ENCODE measurements at regions not wholly inside any gene's neighbourhood (a gene's known extent, or its start where the extent isn't known, plus 50 kb on each side); places are given as distances from the start of the nearest gene placed in this dataset.

- ATAC-seq (ENCODE audit: low read depth in 2 of 2) (no peak), DNase-seq (no peak)
- H3K4me3 Mint-ChIP-seq = no peak overlapping the region
- Histone ChIP-seq H3K9me3 (ENCODE audit: control insufficient read depth in 2 of 2, low read length in 2 of 2) (no peaks in the 10 kb centered on the region), H3K4me1 (ENCODE audit: control insufficient read depth, insufficient read depth, low read length, poor library complexity, severe bottlenecking) (no peaks in the 10 kb centered on the region), H3K27me3 (ENCODE audit: control insufficient read depth, insufficient read depth, low read length) (no peaks in the 10 kb centered on the region), H3K27ac (ENCODE audit: insufficient read depth, low read length, poor library complexity, severe bottlenecking) (no peak overlapping the region), H3K4me3 (ENCODE audit: low read depth, low read length) (no peak overlapping the region), H3K36me3 (ENCODE audit: control insufficient read depth, insufficient read depth, low read length) (no peaks in the 10 kb centered on the region)
- no peaks in the 10 kb centered on the region for H3K4me1 Mint-ChIP-seq
- H3K27ac Mint-ChIP-seq = no peak overlapping the region
- H3K36me3 Mint-ChIP-seq = no peaks in the 10 kb centered on the region
- peaks cover 0 to 23% (median 4%) of the 10 kb centered on the region in 7 donors for H3K9me3 Mint-ChIP-seq
- no peaks in the 10 kb centered on the region for H3K27me3 Mint-ChIP-seq
These were observed 420.4 kb upstream of the ID4 start for GRCh38 chr6:19416811-19417210.

DNA sequence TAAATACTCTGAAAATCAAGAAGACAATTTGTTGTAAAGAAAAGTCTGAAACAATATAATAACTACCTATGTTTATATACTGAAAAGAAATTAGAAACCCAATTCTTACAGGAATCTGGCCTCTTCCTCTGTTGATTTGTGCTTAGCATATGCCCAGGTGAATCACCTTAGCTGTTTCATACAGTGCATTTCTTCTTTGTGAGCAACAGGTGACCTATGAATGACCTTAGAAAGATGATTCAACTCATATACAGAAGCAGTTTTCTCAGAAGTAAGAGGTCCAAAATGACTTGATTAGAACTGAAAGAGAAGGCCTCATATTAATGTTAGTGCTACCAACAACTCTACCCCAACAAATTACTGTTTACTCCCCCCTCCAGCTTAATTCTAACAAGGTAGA, 419.5 kb upstream of the ID4 start:
- no peak for DNase-seq
- Histone ChIP-seq H3K27ac (ENCODE audit: insufficient read depth, low read length, poor library complexity, severe bottlenecking) (no peak overlapping the region), H3K4me3 (ENCODE audit: low read depth, low read length) (no peak overlapping the region), H3K27me3 (ENCODE audit: control insufficient read depth, insufficient read depth, low read length) (no peaks in the 10 kb centered on the region), H3K4me1 (ENCODE audit: control insufficient read depth, insufficient read depth, low read length, poor library complexity, severe bottlenecking) (no peaks in the 10 kb centered on the region), H3K9me3 (ENCODE audit: control insufficient read depth in 2 of 2, low read length in 2 of 2) (no peaks in the 10 kb centered on the region), H3K36me3 (ENCODE audit: control insufficient read depth, insufficient read depth, low read length) (no peaks in the 10 kb centered on the region)
- Mint-ChIP-seq H3K27me3 (no peaks in the 10 kb centered on the region), H3K4me1 (no peaks in the 10 kb centered on the region), H3K9me3 (peaks cover 0 to 19% (median 4%) of the 10 kb centered on the region in 7 donors), H3K36me3 (no peaks in the 10 kb centered on the region), H3K27ac (no peak overlapping the region), H3K4me3 (no peak overlapping the region)
- ATAC-seq (ENCODE audit: low read depth in 2 of 2) = no peak

DNA sequence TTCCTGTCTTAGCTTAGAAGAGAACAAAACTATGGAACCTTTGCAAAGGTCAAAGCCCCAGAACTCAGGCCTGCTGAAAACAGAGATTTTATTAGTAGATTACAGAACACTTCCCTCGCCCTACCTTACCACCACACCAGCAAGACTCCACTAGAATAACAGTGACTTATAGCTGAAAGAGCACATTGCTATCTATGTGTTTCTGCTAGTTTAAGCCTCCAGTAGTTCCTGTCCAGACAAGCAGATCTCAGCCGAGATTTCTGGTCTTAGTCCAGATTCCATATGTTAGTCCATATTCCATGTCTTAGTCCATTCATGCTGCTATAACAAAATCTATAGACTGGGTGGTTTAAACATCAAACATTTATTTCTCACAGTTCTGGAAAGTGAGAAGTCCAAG, 412.3 kb upstream of the ID4 start:
- H3K27ac Mint-ChIP-seq = no peak overlapping the region
- Histone ChIP-seq H3K4me3 (ENCODE audit: low read depth, low read length) (no peak overlapping the region), H3K27me3 (ENCODE audit: control insufficient read depth, insufficient read depth, low read length) (no peaks in the 10 kb centered on the region), H3K27ac (ENCODE audit: insufficient read depth, low read length, poor library complexity, severe bottlenecking) (no peak overlapping the region), H3K9me3 (ENCODE audit: control insufficient read depth in 2 of 2, low read length in 2 of 2) (no peaks in the 10 kb centered on the region), H3K36me3 (ENCODE audit: control insufficient read depth, insufficient read depth, low read length) (no peaks in the 10 kb centered on the region), H3K4me1 (ENCODE audit: control insufficient read depth, insufficient read depth, low read length, poor library complexity, severe bottlenecking) (no peaks in the 10 kb centered on the region)
- H3K36me3 Mint-ChIP-seq = no peaks in the 10 kb centered on the region
- peaks cover 4 to 18% (median 5%) of the 10 kb centered on the region in 7 donors for H3K9me3 Mint-ChIP-seq
- no peak overlapping the region for H3K4me3 Mint-ChIP-seq
- ATAC-seq (ENCODE audit: low read depth in 2 of 2) (no peak), DNase-seq (no peak)
- H3K4me1 Mint-ChIP-seq = no peaks in the 10 kb centered on the region
- H3K27me3 Mint-ChIP-seq = no peaks in the 10 kb centered on the region

DNA sequence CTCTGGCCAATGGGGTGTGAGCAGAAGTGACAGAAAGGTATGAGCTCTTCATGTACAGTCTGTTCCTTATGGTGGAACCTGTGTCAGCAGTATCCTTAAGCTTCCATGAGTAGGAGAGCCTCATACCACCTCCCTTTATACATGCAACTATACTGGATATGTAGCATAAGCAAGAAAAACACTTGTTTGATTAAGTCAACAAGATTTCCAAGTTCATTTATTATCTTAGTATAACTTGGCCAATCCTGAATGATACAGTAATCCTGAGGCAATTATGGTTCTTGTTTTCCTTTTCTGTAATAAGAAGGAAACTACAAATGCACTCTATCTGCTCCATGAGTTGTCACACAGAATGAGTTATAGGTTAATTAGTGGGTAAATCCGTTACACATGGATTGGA, 409.6 kb upstream of the ID4 start:
- Histone ChIP-seq H3K36me3 (ENCODE audit: control insufficient read depth, insufficient read depth, low read length) (no peaks in the 10 kb centered on the region), H3K4me1 (ENCODE audit: control insufficient read depth, insufficient read depth, low read length, poor library complexity, severe bottlenecking) (no peaks in the 10 kb centered on the region), H3K9me3 (ENCODE audit: control insufficient read depth in 2 of 2, low read length in 2 of 2) (peaks cover 0 to 3% of the 10 kb centered on the region in 2 experiments), H3K4me3 (ENCODE audit: low read depth, low read length) (no peak overlapping the region), H3K27me3 (ENCODE audit: control insufficient read depth, insufficient read depth, low read length) (no peaks in the 10 kb centered on the region), H3K27ac (ENCODE audit: insufficient read depth, low read length, poor library complexity, severe bottlenecking) (no peak overlapping the region)
- Mint-ChIP-seq H3K36me3 (no peaks in the 10 kb centered on the region), H3K27me3 (no peaks in the 10 kb centered on the region), H3K4me3 (no peak overlapping the region), H3K4me1 (no peaks in the 10 kb centered on the region), H3K9me3 (peaks cover 0 to 11% (median 9%) of the 10 kb centered on the region in 7 donors), H3K27ac (no peak overlapping the region)
- no peak for ATAC-seq (ENCODE audit: low read depth in 2 of 2)
- no peak for DNase-seq

GRCh38 chr6:19432966-19433498, 404.1 kb upstream of the ID4 start:
- Mint-ChIP-seq H3K27me3 (no peaks in the 10 kb centered on the region), H3K4me3 (no peak overlapping the region), H3K4me1 (no peaks in the 10 kb centered on the region), H3K36me3 (no peaks in the 10 kb centered on the region), H3K9me3 (peaks cover 0 to 11% (median 8%) of the 10 kb centered on the region in 7 donors), H3K27ac (no peak overlapping the region)
- DNase-seq (no peak), ATAC-seq (ENCODE audit: low read depth in 2 of 2) (no peak)
- Histone ChIP-seq H3K27ac (ENCODE audit: insufficient read depth, low read length, poor library complexity, severe bottlenecking) (no peak overlapping the region), H3K9me3 (ENCODE audit: control insufficient read depth in 2 of 2, low read length in 2 of 2) (peaks cover 0 to 3% of the 10 kb centered on the region in 2 experiments), H3K36me3 (ENCODE audit: control insufficient read depth, insufficient read depth, low read length) (no peaks in the 10 kb centered on the region), H3K4me1 (ENCODE audit: control insufficient read depth, insufficient read depth, low read length, poor library complexity, severe bottlenecking) (no peaks in the 10 kb centered on the region), H3K4me3 (ENCODE audit: low read depth, low read length) (no peak overlapping the region), H3K27me3 (ENCODE audit: control insufficient read depth, insufficient read depth, low read length) (no peaks in the 10 kb centered on the region)

- no peak for ATAC-seq (ENCODE audit: low read depth in 2 of 2)
- Histone ChIP-seq H3K9me3 (ENCODE audit: control insufficient read depth in 2 of 2, low read length in 2 of 2) (peaks cover 0 to 3% of the 10 kb centered on the region in 2 experiments), H3K27me3 (ENCODE audit: control insufficient read depth, insufficient read depth, low read length) (no peaks in the 10 kb centered on the region), H3K27ac (ENCODE audit: insufficient read depth, low read length, poor library complexity, severe bottlenecking) (no peak overlapping the region), H3K4me3 (ENCODE audit: low read depth, low read length) (no peak overlapping the region), H3K4me1 (ENCODE audit: control insufficient read depth, insufficient read depth, low read length, poor library complexity, severe bottlenecking) (no peaks in the 10 kb centered on the region), H3K36me3 (ENCODE audit: control insufficient read depth, insufficient read depth, low read length) (no peaks in the 10 kb centered on the region)
- H3K27ac Mint-ChIP-seq = no peak overlapping the region
- no peak for DNase-seq
- peaks cover 0 to 11% (median 7%) of the 10 kb centered on the region in 7 donors for H3K9me3 Mint-ChIP-seq
- no peaks in the 10 kb centered on the region for H3K4me1 Mint-ChIP-seq
- H3K4me3 Mint-ChIP-seq = no peak overlapping the region
- H3K27me3 Mint-ChIP-seq = no peaks in the 10 kb centered on the region
- no peaks in the 10 kb centered on the region for H3K36me3 Mint-ChIP-seq
These were observed 403.1 kb upstream of the ID4 start for GRCh38 chr6:19434065-19434464.

GRCh38 chr6:19435755-19436154, 401.4 kb upstream of the ID4 start:
- ATAC-seq (ENCODE audit: low read depth in 2 of 2) = no peak
- no peak overlapping the region for H3K27ac ChIP-seq (ENCODE audit: insufficient read depth, low read length, poor library complexity, severe bottlenecking)
- H3K4me1 ChIP-seq (ENCODE audit: control insufficient read depth, insufficient read depth, low read length, poor library complexity, severe bottlenecking) = no peaks in the 10 kb centered on the region
- Mint-ChIP-seq H3K9me3 (peaks cover 0 to 11% (median 6%) of the 10 kb centered on the region in 7 donors), H3K27me3 (no peaks in the 10 kb centered on the region), H3K27ac (no peak overlapping the region), H3K36me3 (no peaks in the 10 kb centered on the region), H3K4me3 (no peak overlapping the region), H3K4me1 (no peaks in the 10 kb centered on the region)
- H3K36me3 ChIP-seq (ENCODE audit: control insufficient read depth, insufficient read depth, low read length) = no peaks in the 10 kb centered on the region
- H3K4me3 ChIP-seq (ENCODE audit: low read depth, low read length) = no peak overlapping the region
- H3K9me3 ChIP-seq (ENCODE audit: control insufficient read depth in 2 of 2, low read length in 2 of 2) = peaks cover 0 to 3% of the 10 kb centered on the region in 2 experiments
- DNase-seq = no peak
- no peaks in the 10 kb centered on the region for H3K27me3 ChIP-seq (ENCODE audit: control insufficient read depth, insufficient read depth, low read length)

GRCh38 chr6:19438566-19439353, 398.4 kb upstream of the ID4 start:
- peaks cover 0 to 8% (median 6%) of the 10 kb centered on the region in 7 donors for H3K9me3 Mint-ChIP-seq
- DNase-seq = no peak
- H3K27ac Mint-ChIP-seq = no peak overlapping the region
- ATAC-seq (ENCODE audit: low read depth in 2 of 2) = no peak
- Histone ChIP-seq H3K27ac (ENCODE audit: insufficient read depth, low read length, poor library complexity, severe bottlenecking) (no peak overlapping the region), H3K4me3 (ENCODE audit: low read depth, low read length) (no peak overlapping the region), H3K4me1 (ENCODE audit: control insufficient read depth, insufficient read depth, low read length, poor library complexity, severe bottlenecking) (no peaks in the 10 kb centered on the region), H3K9me3 (ENCODE audit: control insufficient read depth in 2 of 2, low read length in 2 of 2) (no peaks in the 10 kb centered on the region), H3K36me3 (ENCODE audit: control insufficient read depth, insufficient read depth, low read length) (no peaks in the 10 kb centered on the region), H3K27me3 (ENCODE audit: control insufficient read depth, insufficient read depth, low read length) (no peaks in the 10 kb centered on the region)
- no peaks in the 10 kb centered on the region for H3K27me3 Mint-ChIP-seq
- H3K36me3 Mint-ChIP-seq = no peaks in the 10 kb centered on the region
- no peaks in the 10 kb centered on the region for H3K4me1 Mint-ChIP-seq
- H3K4me3 Mint-ChIP-seq = no peak overlapping the region

Data from CD4-positive, CD25-positive, alpha-beta regulatory T cell (primary cell).